Glomerular visceral epithelial cell (primary cell): ENCODE measurements at regions not wholly inside any gene's neighbourhood (a gene's known extent, or its start where the extent isn't known, plus 50 kb on each side); places are given as distances from the start of the nearest gene placed in this dataset.

Experiments used
- DNase-seq: peaks from one replicate; pipeline ENCODE4 v3.0.0-alpha.2; 2016; ENCODE audit errors: extremely low spot score

DNA sequence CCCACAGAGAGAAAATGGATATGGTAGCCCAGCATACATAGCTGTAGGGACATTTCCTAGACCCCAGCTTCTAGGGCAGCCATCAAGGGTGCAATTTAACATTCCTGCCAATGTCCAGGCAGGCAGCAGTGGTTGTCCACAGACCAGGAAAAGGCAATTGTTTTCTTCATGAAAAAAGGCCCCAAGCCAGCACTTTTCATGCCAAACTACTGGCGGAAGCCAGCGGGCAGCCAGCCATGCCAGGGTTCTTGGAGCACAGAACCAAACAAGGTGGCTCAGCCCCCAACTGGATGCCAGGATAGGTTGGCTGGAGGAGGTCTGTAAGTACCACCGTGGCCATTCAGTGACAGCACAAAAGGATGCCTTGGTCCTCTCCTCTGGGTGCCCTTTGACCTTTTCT, 94.6 kb downstream of the BANF2 start:
- DNase-seq: no peak

DNA sequence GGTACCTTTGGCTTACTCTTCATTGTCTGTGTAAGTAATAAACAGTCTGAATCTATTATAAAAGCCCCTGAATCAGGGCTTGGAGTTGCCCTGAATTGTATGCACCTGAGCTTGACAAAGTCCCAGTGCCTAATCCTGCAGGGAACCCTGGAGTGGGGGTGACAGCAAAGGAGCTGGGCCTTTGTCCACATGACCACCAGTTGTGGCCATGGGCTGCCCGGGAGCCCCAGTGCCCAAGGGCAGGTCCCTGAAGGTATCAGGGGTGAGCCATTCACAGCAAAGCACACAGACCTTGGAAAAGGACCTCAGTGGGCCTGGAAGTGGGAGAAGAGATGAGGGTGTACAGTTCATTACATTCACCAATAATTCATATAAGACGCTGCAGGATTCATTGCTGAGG, 94.2 kb downstream of the BANF2 start:
- DNase-seq: no peak

DNA sequence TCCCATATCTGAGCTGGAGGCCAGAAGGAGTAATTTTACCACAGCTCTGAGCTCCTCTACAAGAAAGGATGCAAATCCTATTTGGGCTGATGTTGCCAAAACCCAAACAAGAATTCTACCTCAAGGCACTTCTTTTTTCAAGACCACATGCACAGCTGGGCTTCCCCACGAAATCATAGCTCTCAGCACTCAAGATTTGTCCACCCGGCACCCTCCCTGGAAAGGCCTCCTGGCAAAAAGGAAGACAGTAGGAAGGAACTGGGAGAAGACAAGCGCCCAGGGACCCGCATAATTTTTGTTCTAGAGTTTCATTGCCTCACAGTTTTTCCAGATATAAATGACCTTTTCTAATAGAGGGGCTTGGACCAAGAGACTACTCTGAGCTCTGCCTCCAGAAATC, 90.5 kb downstream of the BANF2 start:
- DNase-seq: no peak

DNA sequence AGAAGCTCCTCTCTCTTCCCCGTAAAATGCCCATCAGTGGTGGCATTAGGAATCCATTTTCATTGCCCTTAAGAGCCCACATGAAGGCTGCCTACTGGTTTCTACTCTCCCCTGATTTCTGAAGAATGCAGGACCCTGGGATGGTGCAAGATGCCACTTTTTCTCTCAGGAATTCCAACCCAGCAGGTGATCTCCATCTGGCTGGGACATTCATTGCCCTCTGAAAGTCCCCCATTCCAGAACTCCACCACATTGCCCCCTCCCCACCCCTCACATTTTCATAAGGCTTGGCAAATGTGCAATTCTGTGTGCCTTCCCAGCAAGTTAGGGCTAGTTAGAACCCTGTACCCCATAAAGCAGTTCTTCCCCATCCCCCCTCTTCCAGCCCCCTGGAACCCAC, 88.0 kb downstream of the BANF2 start:
- no peak for DNase-seq

DNA sequence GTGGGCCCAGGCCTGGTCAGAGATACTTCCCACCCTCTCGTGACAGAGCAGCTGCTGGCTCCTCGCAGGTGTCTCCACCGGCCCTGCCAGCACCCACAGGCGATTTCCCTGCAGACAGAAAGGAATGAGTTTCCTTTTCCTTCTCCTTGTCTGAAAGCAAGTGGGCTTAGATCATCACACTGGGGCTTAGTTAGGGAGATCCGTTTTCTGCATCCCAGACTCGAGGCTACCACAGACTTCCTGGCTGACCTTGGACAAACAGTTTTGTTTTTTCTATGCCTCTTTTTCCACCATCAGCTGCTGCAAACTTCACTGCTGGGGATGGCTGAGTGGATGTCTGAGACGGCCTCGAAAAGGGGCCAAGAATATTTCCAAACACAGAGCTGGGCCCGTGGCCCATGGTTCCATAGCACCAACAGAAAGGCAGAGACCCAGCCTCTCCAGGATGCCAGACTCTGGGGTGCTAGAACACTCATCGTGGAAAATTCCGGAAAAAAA, 86.5 kb downstream of the BANF2 start:
- DNase-seq: no peak
